PC-3 (cell line): ENCODE measurements at regions not wholly inside any gene's neighbourhood (a gene's known extent, or its start where the extent isn't known, plus 50 kb on each side); places are given as distances from the start of the nearest gene placed in this dataset.
A peak's percentile ranks its signal among the peaks of the same experiment; 100 is the strongest.

Source experiments
- ATAC-seq: fragments of 200-7000 bp; cut with Tn5 transposase; 2 replicates; pipeline ENCODE4 v1.9.1; 2020; ENCODE audit warnings: mild to moderate bottlenecking, moderate library complexity
- BruUV-seq: library from RNA; stranded (reverse); fragments of 400-500 nt; replicated peaks from 2 replicates; lab custom pipeline; 2021; lab: Mats Ljungman, UMichigan
- CTCF ChIA-PET: fragments of 300-600 bp; sonication (Branson Sonifier 250); formaldehyde crosslinking; loops from one replicate; lab custom pipeline; 2022; ENCODE audit warnings: antibody characterized with exemption; lab: Charles Lee
- POLR2A ChIA-PET: fragments of 300-600 bp; sonication (Branson Sonifier 250); formaldehyde crosslinking; loops from one replicate; lab custom pipeline; 2022; ENCODE audit warnings: antibody characterized with exemption; ENCODE audit not compliant: unreplicated experiment; lab: Charles Lee
- DNase-seq: peaks from one replicate; pipeline ENCODE4 v3.0.0-alpha.2; 2015
- H2AFZ ChIP-seq: fragments of 300-600 bp; sonication (generic); 2 replicates; pipeline ENCODE4 v1.6.0; 2016; ENCODE audit warnings: antibody characterized with exemption, low read length
- H3F3A ChIP-seq: fragments of 300-600 bp; sonication (generic); one replicate; pipeline ENCODE4 v1.6.0; 2017; ENCODE audit warnings: antibody characterized with exemption, low read length, control low read depth, mild to moderate bottlenecking; ENCODE audit not compliant: unreplicated experiment
- H3K27ac ChIP-seq: fragments of 300-600 bp; sonication (generic); 2 replicates; pipeline ENCODE4 v1.5.1; 2016; ENCODE audit warnings: mild to moderate bottlenecking, low read length
- H3K27me3 ChIP-seq: fragments of 300-600 bp; sonication (generic); 2 replicates; pipeline ENCODE4 v1.6.1; 2016; ENCODE audit warnings: low read length, mixed read lengths
- H3K36me3 ChIP-seq: fragments of 300-600 bp; sonication (generic); 2 replicates; pipeline ENCODE4 v1.6.1; 2016; ENCODE audit warnings: low read depth, mixed run types, low read length, mixed read lengths
- H3K4me1 ChIP-seq: fragments of 300-600 bp; sonication (generic); 2 replicates; pipeline ENCODE4 v1.5.1; 2016; ENCODE audit warnings: low read length; ENCODE audit not compliant: insufficient read depth
- H3K4me2 ChIP-seq: fragments of 300-600 bp; sonication (generic); 2 replicates; pipeline ENCODE4 v1.6.0; 2016; ENCODE audit warnings: low read length
- H3K4me3 ChIP-seq: fragments of 300-600 bp; sonication (generic); 2 replicates; pipeline ENCODE4 v1.5.1; 2016; ENCODE audit warnings: mild to moderate bottlenecking, low read length, mixed read lengths
- H3K79me2 ChIP-seq: fragments of 300-600 bp; sonication (generic); 2 replicates; pipeline ENCODE4 v1.6.1; 2017; ENCODE audit warnings: low read length, mixed read lengths
- H3K9ac ChIP-seq: fragments of 300-600 bp; sonication (generic); 2 replicates; pipeline ENCODE4 v1.6.0; 2016; ENCODE audit warnings: mild to moderate bottlenecking, low read length
- H3K9me2 ChIP-seq: fragments of 300-600 bp; sonication (generic); replicated peaks from 2 replicates; pipeline ENCODE4 v1.6.1; 2016; ENCODE audit warnings: mixed run types, low read length, mixed read lengths
- H3K9me3 ChIP-seq: fragments of 300-600 bp; sonication (generic); 2 replicates; pipeline ENCODE4 v1.6.1; 2016; ENCODE audit warnings: low read length, mixed read lengths
- H4K20me1 ChIP-seq: fragments of 300-600 bp; sonication (generic); 2 replicates; pipeline ENCODE4 v1.6.1; 2016; ENCODE audit warnings: low read length, mixed read lengths
- CTCF ChIP-seq: fragments of 300-600 bp; sonication (generic); conservative IDR thresholded peaks from 2 replicates; pipeline ENCODE4 v1.5.1; 2017; ENCODE audit warnings: antibody characterized with exemption, low read depth, mild to moderate bottlenecking, low read length
- EZH2 ChIP-seq: fragments of 300-600 bp; sonication (generic); IDR thresholded peaks from one replicate; pipeline ENCODE4 v1.6.1; 2017; ENCODE audit warnings: antibody characterized with exemption, mild to moderate bottlenecking, low read length; ENCODE audit not compliant: unreplicated experiment
- EZH2phosphoT487 ChIP-seq: fragments of 300-600 bp; sonication (generic); IDR thresholded peaks from 2 replicates; pipeline ENCODE4 v1.6.1; 2018; ENCODE audit warnings: mild to moderate bottlenecking, antibody characterized with exemption, low read length, borderline replicate concordance
- intact Hi-C: fragments of 100-400 bp; cut with micrococcal nuclease; formaldehyde crosslinking; loops from 2 replicates; pipeline ENCODE4 v1.9.0; 2023

- no peak for ATAC-seq
- intact Hi-C loops, result loop anchor here (5.0 to 10.0 kb wide), 6 partner anchors 238 to 832 kb away; no protein-coding TSS in a partner anchor
- POLR2A ChIA-PET, result no interaction called here
These were observed 94.0 kb downstream of the ZNF608 start for GRCh38 chr5:124652514-124652819.

GRCh38 chr5:124651663-124652513, 94.6 kb downstream of the ZNF608 start:
- Histone ChIP-seq H3K9me3 (no peaks in the 10 kb centered on the region), H4K20me1 (no peaks in the 10 kb centered on the region), H3F3A (no peaks in the 10 kb centered on the region), H3K27ac (no peak overlapping the region), H2AFZ (peak overlapping the region; percentile 92), H3K27me3 (no peaks in the 10 kb centered on the region), H3K36me3 (no peaks in the 10 kb centered on the region), H3K9me2 (no peaks in the 10 kb centered on the region), H3K4me1 (peaks cover 50% of the 10 kb centered on the region), H3K79me2 (no peaks in the 10 kb centered on the region), H3K4me3 (peak overlapping the region; percentile 69), H3K9ac (peak overlapping the region; percentile 70), H3K4me2 (peak overlapping the region; percentile 90)
- intact Hi-C loops, result loop anchor here (5.0 to 10.0 kb wide), 6 partner anchors 237 to 833 kb away; no protein-coding TSS in a partner anchor
- CTCF ChIA-PET, result no interaction called here
- TF ChIP-seq CTCF, result no peak
- no peak for TF ChIP-seq EZH2
- no peak for TF ChIP-seq EZH2phosphoT487
- BruUV-seq, result no TSS peak
- POLR2A ChIA-PET, result no interaction called here
- ATAC-seq (peak; percentile 79), DNase-seq (peak; percentile 70)

More at GRCh38 chr5:124652514-124652819, 94.0 kb downstream of the ZNF608 start:
- Histone ChIP-seq H3K4me3 (no peak overlapping the region), H2AFZ (no peak overlapping the region), H3K9ac (no peak overlapping the region), H3K27ac (no peak overlapping the region), H3K27me3 (no peaks in the 10 kb centered on the region), H3F3A (no peaks in the 10 kb centered on the region), H3K4me2 (no peak overlapping the region), H3K9me3 (no peaks in the 10 kb centered on the region), H3K79me2 (no peaks in the 10 kb centered on the region), H3K36me3 (no peaks in the 10 kb centered on the region), H3K9me2 (no peaks in the 10 kb centered on the region), H3K4me1 (peaks cover 50% of the 10 kb centered on the region), H4K20me1 (no peaks in the 10 kb centered on the region)
- CTCF ChIA-PET, result no interaction called here
- no TSS peak for BruUV-seq
- DNase-seq, result no peak
- TF ChIP-seq EZH2 (no peak), CTCF (no peak), EZH2phosphoT487 (no peak)
